ENCODE measurements at regions not wholly inside any gene's neighbourhood (a gene's known extent, or its start where the extent isn't known, plus 50 kb on each side); places are given as distances from the start of the nearest gene placed in this dataset.
"Not testable (repeated sequence)": the region's sequence is repeated elsewhere in the genome, so short reads cannot be mapped to it uniquely, and the experiment has no call there.

DNA sequence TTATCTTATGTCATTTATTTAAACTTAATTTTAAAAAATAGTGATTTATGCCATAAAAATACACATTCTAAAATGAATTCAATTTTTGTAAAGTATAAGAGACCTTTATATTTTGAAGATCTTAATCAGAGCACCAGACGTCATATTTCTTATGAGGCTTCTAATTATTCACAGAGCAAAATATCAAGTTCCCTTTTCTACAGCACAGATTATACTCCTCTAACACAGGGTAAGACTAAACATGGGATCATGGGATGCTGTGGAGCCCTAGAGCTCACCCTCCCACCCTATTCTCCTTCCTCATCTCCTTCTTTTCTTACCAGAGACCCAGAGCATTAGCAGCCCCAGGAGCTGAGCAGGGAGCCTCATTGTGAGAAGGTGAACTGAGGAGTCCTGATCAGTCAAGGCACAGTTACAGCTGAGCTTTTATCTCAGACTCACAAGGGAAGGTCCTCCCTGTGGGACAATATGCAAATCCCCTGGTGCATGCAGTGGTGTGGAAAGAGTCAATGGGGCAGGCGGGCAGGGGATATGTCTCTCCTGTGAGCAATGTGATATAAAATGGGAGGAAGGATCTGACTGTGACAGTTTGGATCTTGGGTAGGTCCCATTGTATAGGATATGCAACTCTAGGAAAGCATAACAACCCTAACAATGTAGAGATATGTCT lies 530.7 kb downstream of the RPIA start:
- H3K9me3 Mint-ChIP-seq: peaks cover 23% of the 10 kb centered on the region
- H3K27me3 Mint-ChIP-seq (ENCODE audit: insufficient read depth, low read depth, poor library complexity); H3K4me1 Mint-ChIP-seq; H3K27me3 ChIP-seq (ENCODE audit: insufficient read depth); H3K27ac Mint-ChIP-seq; H3K4me3 Mint-ChIP-seq; H3F3A ChIP-seq (replicated peaks; ENCODE audit: low read depth); H4K20me1 ChIP-seq (replicated peaks; ENCODE audit: insufficient read depth); ATAC-seq; H3K4me2 ChIP-seq; H2AFZ ChIP-seq; H3K9me2 ChIP-seq (ENCODE audit: insufficient read depth); DNase-seq (ENCODE audit: low spot score); H3K27ac ChIP-seq (ENCODE audit: low read depth); H3K36me3 ChIP-seq (ENCODE audit: insufficient read depth); H3K79me2 ChIP-seq (replicated peaks; ENCODE audit: insufficient read depth); H3K36me3 Mint-ChIP-seq (ENCODE audit: low read depth); H3K4me1 ChIP-seq (ENCODE audit: insufficient read depth); H3K4me3 ChIP-seq: not testable (repeated sequence)

DNA sequence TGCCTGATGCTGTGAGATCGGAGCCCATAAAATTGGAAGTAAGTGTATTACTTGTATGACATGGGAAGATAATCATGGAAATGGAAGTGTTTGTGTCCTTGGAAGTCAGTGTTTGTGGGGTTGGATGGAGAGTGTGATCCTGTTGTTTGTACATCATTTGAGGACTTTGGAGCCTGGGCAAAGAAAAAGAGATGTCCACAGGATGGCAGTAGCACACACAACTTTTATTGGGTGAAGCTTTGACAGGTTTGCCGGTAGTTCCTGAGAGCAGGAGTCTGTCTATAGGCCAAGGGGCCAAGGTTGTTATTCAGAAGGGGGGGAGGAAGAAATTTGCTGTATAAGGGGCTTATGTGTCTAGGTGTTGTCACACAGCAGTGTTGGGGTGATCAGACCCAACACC lies 533.3 kb downstream of the RPIA start:
- H3K27ac Mint-ChIP-seq; H2AFZ ChIP-seq; H3K27me3 Mint-ChIP-seq (ENCODE audit: insufficient read depth, low read depth, poor library complexity); H4K20me1 ChIP-seq (replicated peaks; ENCODE audit: insufficient read depth); H3K4me2 ChIP-seq; H3K9me2 ChIP-seq (ENCODE audit: insufficient read depth); H3K79me2 ChIP-seq (replicated peaks; ENCODE audit: insufficient read depth); H3F3A ChIP-seq (replicated peaks; ENCODE audit: low read depth); H3K36me3 Mint-ChIP-seq (ENCODE audit: low read depth); H3K27me3 ChIP-seq (ENCODE audit: insufficient read depth); H3K4me1 ChIP-seq (ENCODE audit: insufficient read depth); ATAC-seq; H3K4me3 ChIP-seq; H3K36me3 ChIP-seq (ENCODE audit: insufficient read depth); H3K27ac ChIP-seq (ENCODE audit: low read depth); H3K4me1 Mint-ChIP-seq; H3K4me3 Mint-ChIP-seq: not testable (repeated sequence)
- H3K9me3 Mint-ChIP-seq: peaks cover 29% of the 10 kb centered on the region
- TF ChIP-seq, protein P1, sequence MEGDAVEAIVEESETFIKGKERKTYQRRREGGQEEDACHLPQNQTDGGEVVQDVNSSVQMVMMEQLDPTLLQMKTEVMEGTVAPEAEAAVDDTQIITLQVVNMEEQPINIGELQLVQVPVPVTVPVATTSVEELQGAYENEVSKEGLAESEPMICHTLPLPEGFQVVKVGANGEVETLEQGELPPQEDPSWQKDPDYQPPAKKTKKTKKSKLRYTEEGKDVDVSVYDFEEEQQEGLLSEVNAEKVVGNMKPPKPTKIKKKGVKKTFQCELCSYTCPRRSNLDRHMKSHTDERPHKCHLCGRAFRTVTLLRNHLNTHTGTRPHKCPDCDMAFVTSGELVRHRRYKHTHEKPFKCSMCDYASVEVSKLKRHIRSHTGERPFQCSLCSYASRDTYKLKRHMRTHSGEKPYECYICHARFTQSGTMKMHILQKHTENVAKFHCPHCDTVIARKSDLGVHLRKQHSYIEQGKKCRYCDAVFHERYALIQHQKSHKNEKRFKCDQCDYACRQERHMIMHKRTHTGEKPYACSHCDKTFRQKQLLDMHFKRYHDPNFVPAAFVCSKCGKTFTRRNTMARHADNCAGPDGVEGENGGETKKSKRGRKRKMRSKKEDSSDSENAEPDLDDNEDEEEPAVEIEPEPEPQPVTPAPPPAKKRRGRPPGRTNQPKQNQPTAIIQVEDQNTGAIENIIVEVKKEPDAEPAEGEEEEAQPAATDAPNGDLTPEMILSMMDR (conservative IDR thresholded peaks at IDR 0.05; ENCODE audit: low read depth in 2 of 2): peak in 1 of 2 experiments; percentile 18; a peak in 1 of 4 replicates
- peak; percentile 2 for DNase-seq (ENCODE audit: low spot score)

DNA sequence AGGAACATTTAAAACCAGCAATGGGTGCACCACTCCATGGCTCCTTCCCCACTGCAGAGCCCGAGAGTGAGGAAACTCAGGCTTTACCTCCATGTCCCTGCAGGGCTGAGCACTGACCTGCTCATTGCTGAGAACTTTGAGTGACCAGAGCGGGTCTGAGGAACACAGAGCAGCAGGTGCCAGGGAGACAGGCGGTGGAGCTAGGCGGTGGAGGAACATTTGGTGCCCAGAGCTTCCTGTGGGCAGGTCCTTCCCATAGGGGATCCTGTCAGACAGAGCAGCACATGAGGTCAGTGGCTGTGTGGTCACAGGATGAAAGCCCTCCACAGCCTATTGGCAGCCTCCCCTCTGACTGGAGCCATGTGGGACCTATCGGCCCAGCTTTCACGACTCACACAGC lies 538.5 kb downstream of the RPIA start:
- H3K4me2 ChIP-seq; H3K4me3 Mint-ChIP-seq; H3K27ac Mint-ChIP-seq; H3K4me1 ChIP-seq (ENCODE audit: insufficient read depth); H3K36me3 Mint-ChIP-seq (ENCODE audit: low read depth); H3K27ac ChIP-seq (ENCODE audit: low read depth); H4K20me1 ChIP-seq (replicated peaks; ENCODE audit: insufficient read depth); DNase-seq (ENCODE audit: low spot score); H3K4me1 Mint-ChIP-seq; H2AFZ ChIP-seq; ATAC-seq; H3K79me2 ChIP-seq (replicated peaks; ENCODE audit: insufficient read depth); H3K27me3 Mint-ChIP-seq (ENCODE audit: insufficient read depth, low read depth, poor library complexity); H3K9me2 ChIP-seq (ENCODE audit: insufficient read depth); H3K36me3 ChIP-seq (ENCODE audit: insufficient read depth); H3F3A ChIP-seq (replicated peaks; ENCODE audit: low read depth); H3K4me3 ChIP-seq; H3K27me3 ChIP-seq (ENCODE audit: insufficient read depth): not testable (repeated sequence)
- H3K9me3 Mint-ChIP-seq: peaks cover 37% of the 10 kb centered on the region

DNA sequence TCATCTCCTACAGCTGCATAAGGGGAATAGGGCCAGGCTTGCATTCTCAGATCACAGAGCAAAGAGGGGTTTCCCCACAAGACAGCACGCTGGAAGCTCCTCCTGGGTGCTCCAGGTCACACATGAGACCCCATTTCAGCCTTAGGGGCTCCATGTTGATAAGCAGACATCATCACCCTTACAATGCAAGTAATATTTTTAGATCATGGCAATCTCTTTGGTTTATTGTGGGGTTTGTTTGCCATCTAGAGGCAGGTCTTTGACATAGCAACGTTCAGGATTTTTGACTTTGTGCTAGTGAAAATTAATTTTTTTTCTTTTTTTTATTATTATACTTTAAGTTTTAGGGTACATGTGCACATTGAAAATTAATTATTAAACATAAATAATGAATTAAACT lies 539.8 kb downstream of the RPIA start:
- not testable (repeated sequence) for H3F3A ChIP-seq (replicated peaks; ENCODE audit: low read depth); ATAC-seq; H3K4me3 ChIP-seq; H3K4me2 ChIP-seq; DNase-seq (ENCODE audit: low spot score); H4K20me1 ChIP-seq (replicated peaks; ENCODE audit: insufficient read depth); H3K4me3 Mint-ChIP-seq; H3K27me3 ChIP-seq (ENCODE audit: insufficient read depth); H3K4me1 Mint-ChIP-seq; H2AFZ ChIP-seq; H3K27me3 Mint-ChIP-seq (ENCODE audit: insufficient read depth, low read depth, poor library complexity); H3K79me2 ChIP-seq (replicated peaks; ENCODE audit: insufficient read depth); H3K9me2 ChIP-seq (ENCODE audit: insufficient read depth); H3K36me3 Mint-ChIP-seq (ENCODE audit: low read depth); H3K27ac ChIP-seq (ENCODE audit: low read depth); H3K36me3 ChIP-seq (ENCODE audit: insufficient read depth); H3K27ac Mint-ChIP-seq; H3K4me1 ChIP-seq (ENCODE audit: insufficient read depth)
- peaks cover 32% of the 10 kb centered on the region for H3K9me3 Mint-ChIP-seq

DNA sequence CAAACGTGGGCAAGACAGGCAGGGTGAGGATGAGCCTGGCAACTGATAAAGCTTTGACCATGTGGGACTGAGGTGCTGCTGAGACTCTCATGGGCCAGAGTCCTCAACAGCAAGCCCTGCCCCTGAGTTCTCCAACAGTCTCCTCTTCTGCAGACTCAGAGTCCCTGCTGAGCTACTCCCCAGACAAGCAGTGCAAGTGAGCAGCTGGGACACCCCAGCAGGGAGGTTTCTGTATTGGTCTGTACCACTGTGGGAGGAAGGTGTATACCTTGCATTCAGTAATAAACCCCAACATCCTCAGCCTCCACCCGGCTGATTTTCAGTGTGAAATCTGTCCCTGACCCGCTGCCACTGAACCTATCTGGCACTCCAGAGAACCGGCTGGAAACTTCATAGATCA lies 542.5 kb downstream of the RPIA start:
- H3K4me3 ChIP-seq; H4K20me1 ChIP-seq (replicated peaks; ENCODE audit: insufficient read depth); ATAC-seq; H3K4me2 ChIP-seq; H3K4me1 ChIP-seq (ENCODE audit: insufficient read depth); H3K36me3 Mint-ChIP-seq (ENCODE audit: low read depth); H3K27me3 Mint-ChIP-seq (ENCODE audit: insufficient read depth, low read depth, poor library complexity); H3K4me1 Mint-ChIP-seq; H3K27me3 ChIP-seq (ENCODE audit: insufficient read depth); H3K36me3 ChIP-seq (ENCODE audit: insufficient read depth); H3K27ac Mint-ChIP-seq; DNase-seq (ENCODE audit: low spot score); H3K9me2 ChIP-seq (ENCODE audit: insufficient read depth); H3K27ac ChIP-seq (ENCODE audit: low read depth); H2AFZ ChIP-seq; H3K4me3 Mint-ChIP-seq; H3F3A ChIP-seq (replicated peaks; ENCODE audit: low read depth); H3K79me2 ChIP-seq (replicated peaks; ENCODE audit: insufficient read depth): not testable (repeated sequence)
- peaks cover 22% of the 10 kb centered on the region for H3K9me3 Mint-ChIP-seq

DNA sequence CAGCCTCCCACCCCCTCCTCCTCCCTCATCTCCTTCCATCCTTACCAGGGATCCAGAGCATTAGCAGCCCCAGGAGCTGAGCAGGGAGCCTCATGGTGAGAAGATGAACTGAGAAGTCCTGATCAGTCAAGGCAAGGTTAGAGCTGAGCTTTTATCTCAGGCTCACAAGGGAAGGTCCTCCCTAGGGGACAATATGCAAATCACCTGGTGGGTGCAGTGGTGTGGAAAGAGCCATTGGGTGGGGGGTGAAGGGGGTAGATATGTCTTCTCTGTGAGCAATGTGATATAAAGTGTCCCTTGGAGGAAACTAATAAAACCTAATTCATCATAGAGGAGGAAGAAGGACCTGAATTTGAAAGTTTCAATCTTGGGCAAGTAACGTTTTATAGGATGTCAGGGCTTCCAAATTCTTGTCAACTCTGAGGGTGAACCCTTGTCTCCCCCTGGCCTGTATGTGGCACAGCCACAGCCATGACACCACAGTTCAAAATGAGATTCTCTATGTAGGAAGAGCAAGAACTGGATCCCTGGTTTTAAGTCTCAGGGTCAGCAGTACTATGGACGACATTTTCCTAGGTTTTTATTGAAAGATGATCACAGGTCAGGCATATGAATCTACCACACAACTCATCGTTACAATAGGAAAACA lies 543.5 kb downstream of the RPIA start:
- not testable (repeated sequence) for DNase-seq (ENCODE audit: low spot score); H3K36me3 Mint-ChIP-seq (ENCODE audit: low read depth); H3F3A ChIP-seq (replicated peaks; ENCODE audit: low read depth); H2AFZ ChIP-seq; H3K4me3 Mint-ChIP-seq; H4K20me1 ChIP-seq (replicated peaks; ENCODE audit: insufficient read depth); H3K4me1 Mint-ChIP-seq; H3K4me2 ChIP-seq; H3K27me3 ChIP-seq (ENCODE audit: insufficient read depth); ATAC-seq; H3K36me3 ChIP-seq (ENCODE audit: insufficient read depth); H3K4me1 ChIP-seq (ENCODE audit: insufficient read depth); H3K79me2 ChIP-seq (replicated peaks; ENCODE audit: insufficient read depth); H3K27ac ChIP-seq (ENCODE audit: low read depth); H3K9me2 ChIP-seq (ENCODE audit: insufficient read depth); H3K27ac Mint-ChIP-seq; H3K4me3 ChIP-seq; H3K27me3 Mint-ChIP-seq (ENCODE audit: insufficient read depth, low read depth, poor library complexity)
- H3K9me3 Mint-ChIP-seq: peaks cover 20% of the 10 kb centered on the region
